Left lung (tissue), 4 donors: ENCODE measurements at regions not wholly inside any gene's neighbourhood (a gene's known extent, or its start where the extent isn't known, plus 50 kb on each side); places are given as distances from the start of the nearest gene placed in this dataset.

Source experiments
- ATAC-seq: fragments of 200-7000 bp; cut with Tn5 transposase; one replicate; pipeline ENCODE4 v1.9.1; 2020; ENCODE audit warnings: moderate library complexity
- DNase-seq, 4 donors: peaks; one replicate each; pipeline ENCODE4 v3.0.0-alpha.2; 2013 to 2020
- H3K27ac ChIP-seq, 2 donors: fragments of 200-600 bp; sonication (generic) in 1 of 2; one replicate each; pipeline versions ENCODE4 v1.5.0 to v1.8.0; 2020 to 2021
- H3K27me3 ChIP-seq, 2 donors: fragments of 200-600 bp; sonication (generic) in 1 of 2; one replicate each; pipeline versions ENCODE4 v1.5.0 to v1.8.0; 2020 to 2021
- H3K36me3 ChIP-seq, 2 donors: fragments of 200-600 bp; sonication (generic) in 1 of 2; one replicate each; pipeline versions ENCODE4 v1.5.0 to v1.8.0; 2020 to 2021
- H3K4me1 ChIP-seq, 2 donors: fragments of 200-600 bp; one replicate each; pipeline ENCODE4 v1.8.0; 2021
- H3K4me3 ChIP-seq, 2 donors: fragments of 200-600 bp; sonication (generic) in 1 of 2; one replicate each; pipeline versions ENCODE4 v1.5.0 to v1.8.0; 2020 to 2021; ENCODE audit warnings: mild to moderate bottlenecking in 1 of 2
- H3K9me3 ChIP-seq, 2 donors: fragments of 200-600 bp; sonication (generic) in 1 of 2; one replicate each; pipeline versions ENCODE4 v1.5.0 to v1.8.0; 2020 to 2021
- intact Hi-C, 2 donors: fragments of 100-400 bp; cut with DNase I; formaldehyde crosslinking; loops; one replicate each; pipeline versions ENCODE4 v1.11.2 to v1.14.2; 2022
- TF ChIP-seq, protein P1 (sequence below), 2 donors: fragments of 200-600 bp; sonication (generic) in 1 of 2; IDR thresholded peaks; one replicate each; pipeline versions ENCODE4 v1.5.0 to v1.8.0; 2021; ENCODE audit warnings: antibody characterized with exemption in 2 of 2
- donor health status: DM: no; HTN: yes; CAD: no.
- donor health status: DM: no; HTN: no; CAD: no.

DNA sequence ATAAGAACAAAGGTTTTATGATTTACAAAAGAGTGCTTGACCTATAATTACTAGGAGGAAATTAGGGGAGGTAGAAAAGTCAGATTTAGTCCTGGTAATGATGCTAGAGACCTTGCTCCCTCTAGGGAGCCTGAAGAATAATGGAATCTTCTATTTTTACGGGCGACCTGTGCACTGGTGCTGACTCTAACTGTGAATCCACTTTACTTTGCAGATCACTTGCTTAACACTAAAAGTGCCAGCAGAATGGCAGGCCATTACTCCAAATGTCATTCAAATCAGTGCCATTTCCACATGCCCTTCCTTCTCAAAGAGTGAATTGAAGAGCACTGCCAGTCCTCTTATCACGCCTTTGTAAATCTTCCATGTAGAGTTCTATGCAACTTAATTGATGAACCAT, 359.4 kb upstream of the ARRDC3 start:
- Histone ChIP-seq H3K27me3 (no peaks in the 10 kb centered on the region), H3K4me3 (no peak overlapping the region), H3K4me1 (no peaks in the 10 kb centered on the region), H3K27ac (no peak overlapping the region), H3K9me3 (no peaks in the 10 kb centered on the region), H3K36me3 (no peaks in the 10 kb centered on the region)
- TF ChIP-seq, protein P1, sequence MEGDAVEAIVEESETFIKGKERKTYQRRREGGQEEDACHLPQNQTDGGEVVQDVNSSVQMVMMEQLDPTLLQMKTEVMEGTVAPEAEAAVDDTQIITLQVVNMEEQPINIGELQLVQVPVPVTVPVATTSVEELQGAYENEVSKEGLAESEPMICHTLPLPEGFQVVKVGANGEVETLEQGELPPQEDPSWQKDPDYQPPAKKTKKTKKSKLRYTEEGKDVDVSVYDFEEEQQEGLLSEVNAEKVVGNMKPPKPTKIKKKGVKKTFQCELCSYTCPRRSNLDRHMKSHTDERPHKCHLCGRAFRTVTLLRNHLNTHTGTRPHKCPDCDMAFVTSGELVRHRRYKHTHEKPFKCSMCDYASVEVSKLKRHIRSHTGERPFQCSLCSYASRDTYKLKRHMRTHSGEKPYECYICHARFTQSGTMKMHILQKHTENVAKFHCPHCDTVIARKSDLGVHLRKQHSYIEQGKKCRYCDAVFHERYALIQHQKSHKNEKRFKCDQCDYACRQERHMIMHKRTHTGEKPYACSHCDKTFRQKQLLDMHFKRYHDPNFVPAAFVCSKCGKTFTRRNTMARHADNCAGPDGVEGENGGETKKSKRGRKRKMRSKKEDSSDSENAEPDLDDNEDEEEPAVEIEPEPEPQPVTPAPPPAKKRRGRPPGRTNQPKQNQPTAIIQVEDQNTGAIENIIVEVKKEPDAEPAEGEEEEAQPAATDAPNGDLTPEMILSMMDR (IDR thresholded peaks at IDR 0.05): no peak
- no peak for DNase-seq
- intact Hi-C loops: no loop called here
- no peak for ATAC-seq

DNA sequence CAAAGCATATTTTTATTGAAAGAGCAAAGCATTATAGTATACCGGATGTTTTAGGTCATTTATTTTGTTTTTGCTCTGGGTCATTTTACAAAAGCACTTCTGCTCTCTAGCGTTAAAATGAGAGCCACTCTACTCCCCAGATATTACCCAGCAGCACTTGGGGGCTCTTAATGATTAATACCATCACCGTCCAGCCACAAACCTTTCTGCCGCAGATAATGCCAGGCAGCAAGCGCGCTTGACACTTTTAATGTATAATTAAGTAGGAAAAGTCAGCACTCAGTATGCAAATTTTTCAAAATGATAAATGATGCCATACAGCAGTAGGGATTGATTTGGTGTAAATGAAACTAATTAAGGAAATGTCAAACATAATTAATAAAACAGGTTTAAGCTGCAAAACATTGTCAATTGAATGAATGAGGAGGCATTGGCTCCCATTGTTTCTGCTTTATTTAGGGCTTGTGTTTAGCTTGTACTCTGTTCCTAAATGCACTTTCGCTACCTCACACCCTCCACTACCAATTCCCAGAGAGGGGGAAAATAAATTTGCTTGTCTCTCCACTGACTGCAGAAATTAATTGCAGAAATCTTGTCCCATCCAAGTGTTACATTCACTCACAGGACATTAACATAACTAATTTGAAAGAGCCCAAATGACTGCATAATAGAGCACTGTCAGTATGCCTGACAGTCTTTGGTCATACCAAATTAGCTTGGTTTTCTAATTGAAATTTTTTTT, 358.8 kb upstream of the ARRDC3 start:
- intact Hi-C loops: no loop called here
- Histone ChIP-seq H3K27me3 (no peaks in the 10 kb centered on the region), H3K9me3 (peaks cover 0 to 1% of the 10 kb centered on the region in 2 donors), H3K27ac (no peak overlapping the region), H3K4me1 (no peaks in the 10 kb centered on the region), H3K4me3 (no peak overlapping the region), H3K36me3 (no peaks in the 10 kb centered on the region)
- DNase-seq (no peak), ATAC-seq (no peak)
- TF ChIP-seq, protein P1 (IDR thresholded peaks at IDR 0.05): no peak

DNA sequence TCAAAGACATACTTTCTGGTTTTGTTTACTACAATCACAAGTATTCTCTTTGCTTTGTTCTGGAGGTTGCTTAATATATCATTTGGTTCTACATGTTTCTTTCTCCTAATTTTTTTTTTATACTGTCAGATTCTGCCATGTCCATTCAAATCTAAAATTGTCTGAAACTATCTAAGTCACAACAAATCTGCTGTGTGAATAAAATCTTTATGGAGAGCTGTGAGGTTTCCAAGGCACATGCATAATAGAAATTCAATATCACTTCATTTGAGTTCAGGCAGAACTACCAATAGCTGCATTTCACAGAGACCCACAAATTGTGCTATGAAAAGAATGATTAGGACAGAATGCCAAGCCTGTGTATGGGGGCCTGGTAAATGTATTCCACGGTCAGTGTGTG, 346.9 kb upstream of the ARRDC3 start:
- intact Hi-C loops: no loop called here
- Histone ChIP-seq H3K36me3 (no peaks in the 10 kb centered on the region), H3K27ac (no peak overlapping the region), H3K4me1 (no peaks in the 10 kb centered on the region), H3K27me3 (no peaks in the 10 kb centered on the region), H3K4me3 (no peak overlapping the region), H3K9me3 (no peaks in the 10 kb centered on the region)
- DNase-seq (no peak), ATAC-seq (no peak)
- TF ChIP-seq, protein P1 (IDR thresholded peaks at IDR 0.05): no peak

DNA sequence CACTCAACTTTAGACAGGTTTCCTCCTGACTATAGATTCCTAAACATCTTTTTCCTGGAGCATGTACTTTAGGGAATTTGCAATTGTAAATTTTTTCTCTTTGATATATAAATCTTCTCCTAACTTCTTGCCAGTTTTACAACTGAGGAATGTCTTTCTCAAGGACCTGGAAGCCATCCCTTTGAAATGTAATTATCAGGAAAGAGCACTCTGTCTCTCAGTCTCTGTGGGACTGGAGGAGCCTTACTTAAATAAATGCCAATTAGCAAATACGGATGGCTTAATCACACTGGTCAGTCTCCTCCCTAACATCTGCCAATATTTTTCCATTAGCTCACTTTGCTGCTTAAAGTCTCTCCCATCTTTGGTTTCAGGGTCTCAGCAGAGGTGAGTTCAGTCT, 344.3 kb upstream of the ARRDC3 start:
- Histone ChIP-seq H3K4me1 (no peaks in the 10 kb centered on the region), H3K27ac (no peak overlapping the region), H3K4me3 (no peak overlapping the region), H3K9me3 (no peaks in the 10 kb centered on the region), H3K36me3 (no peaks in the 10 kb centered on the region), H3K27me3 (no peaks in the 10 kb centered on the region)
- ATAC-seq: no peak
- TF ChIP-seq, protein P1 (IDR thresholded peaks at IDR 0.05): no peak
- no peak for DNase-seq
- intact Hi-C loops: no loop called here

DNA sequence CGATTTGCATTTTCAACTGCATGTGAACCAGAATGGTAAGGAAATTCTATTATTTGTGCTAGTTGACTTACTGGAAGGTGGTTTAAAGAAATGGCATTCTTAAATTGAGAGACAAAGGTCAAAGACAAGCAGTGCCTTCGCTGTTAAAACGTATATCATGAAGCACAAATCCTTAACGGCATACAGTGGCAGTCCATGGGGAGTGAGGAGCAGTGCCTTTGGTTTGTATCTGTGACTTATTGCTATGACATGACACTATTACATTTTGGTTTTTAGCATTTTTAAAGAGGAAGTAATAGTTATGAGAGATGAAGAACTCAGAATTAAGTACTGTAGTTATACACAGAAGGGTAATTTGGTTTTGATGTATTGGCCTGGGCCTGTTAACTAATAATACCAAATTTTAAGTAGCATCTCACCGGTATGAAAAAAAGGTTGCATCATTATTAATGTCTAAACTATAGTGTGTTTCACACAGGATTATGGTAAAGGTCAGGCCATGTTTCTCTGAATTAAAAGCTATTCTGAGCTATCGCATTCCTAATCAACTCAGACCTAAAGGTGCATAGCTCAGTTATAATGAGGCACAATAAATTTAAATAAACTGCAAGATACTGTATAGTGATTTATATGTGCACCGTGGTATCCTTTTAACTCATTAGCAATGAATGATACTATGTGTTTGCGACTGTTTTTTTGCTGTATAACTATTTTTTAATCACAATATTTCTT, 339.8 kb upstream of the ARRDC3 start:
- Histone ChIP-seq H3K27ac (no peak overlapping the region), H3K27me3 (no peaks in the 10 kb centered on the region), H3K36me3 (no peaks in the 10 kb centered on the region), H3K4me1 (no peaks in the 10 kb centered on the region), H3K4me3 (no peak overlapping the region), H3K9me3 (no peaks in the 10 kb centered on the region)
- ATAC-seq (no peak), DNase-seq (no peak)
- intact Hi-C loops: no loop called here
- TF ChIP-seq, protein P1 (IDR thresholded peaks at IDR 0.05): no peak
